IMR-90 (cell line): ENCODE measurements at regions not wholly inside any gene's neighbourhood (a gene's known extent, or its start where the extent isn't known, plus 50 kb on each side); places are given as distances from the start of the nearest gene placed in this dataset.

Source experiments
- ATAC-seq: fragments of 200-7000 bp; cut with Tn5 transposase; 2 replicates; pipeline ENCODE4 v1.9.1; 2020; ENCODE audit warnings: low read depth, mild to moderate bottlenecking, moderate library complexity
- BruUV-seq: library from RNA; stranded (reverse); fragments of 400-500 nt; replicated peaks from 2 replicates; lab custom pipeline; 2021; lab: Mats Ljungman, UMichigan
- CTCF ChIA-PET: fragments of 300-600 bp; formaldehyde crosslinking; extraction: SDS; loops from one replicate; lab custom pipeline; 2021; ENCODE audit warnings: antibody characterized with exemption; lab: Yijun Ruan, JAX
- POLR2A ChIA-PET: fragments of 300-600 bp; sonication (Branson Sonifier 250); formaldehyde crosslinking; loops from one replicate; lab custom pipeline; 2022; ENCODE audit warnings: antibody characterized with exemption; ENCODE audit not compliant: unreplicated experiment; lab: Charles Lee
- DNase-seq: peaks from one replicate; pipeline ENCODE4 v3.0.0; 2013
- H2AFZ ChIP-seq: replicated peaks from 2 replicates; pipeline ENCODE3; 2013; ENCODE audit warnings: low read length, mild to moderate bottlenecking; ENCODE audit not compliant: poor library complexity
- H2AK5ac ChIP-seq: 2 replicates; pipeline ENCODE4 v1.6.1; 2013; ENCODE audit warnings: low read depth, low read length, inconsistent platforms
- H2AK9ac ChIP-seq: replicated peaks from 2 replicates; pipeline ENCODE3; 2013; ENCODE audit warnings: mild to moderate bottlenecking, low read depth, low read length, moderate library complexity; ENCODE audit not compliant: poor library complexity
- H2BK120ac ChIP-seq: 2 replicates; pipeline ENCODE4 v1.6.1; 2013; ENCODE audit warnings: low read depth, low read length, inconsistent platforms
- H2BK15ac ChIP-seq: 3 replicates; pipeline ENCODE4 v1.6.1; 2013; ENCODE audit warnings: low read depth, low read length, inconsistent platforms
- H2BK20ac ChIP-seq: 2 replicates; pipeline ENCODE4 v1.6.1; 2013; ENCODE audit warnings: low read depth, mild to moderate bottlenecking, inconsistent platforms, low read length, moderate library complexity
- H2BK5ac ChIP-seq: 2 replicates; pipeline ENCODE4 v1.6.1; 2013; ENCODE audit warnings: mild to moderate bottlenecking, low read depth, low read length, inconsistent platforms; ENCODE audit not compliant: poor library complexity, severe bottlenecking
- H3K14ac ChIP-seq: replicated peaks from 2 replicates; pipeline ENCODE4 v1.6.1; 2013; ENCODE audit warnings: low read depth, low read length, inconsistent platforms
- H3K18ac ChIP-seq: 2 replicates; pipeline ENCODE4 v1.6.1; 2013; ENCODE audit warnings: low read depth, low read length, control low read depth
- H3K23ac ChIP-seq: 2 replicates; pipeline ENCODE4 v1.6.1; 2013; ENCODE audit warnings: low read depth, low read length, inconsistent platforms
- H3K27ac ChIP-seq: 2 replicates; pipeline ENCODE4 v1.5.1; 2013; ENCODE audit warnings: mild to moderate bottlenecking, control low read depth, low read length; ENCODE audit not compliant: insufficient read depth
- H3K27me3 ChIP-seq: 2 replicates; pipeline ENCODE4 v1.6.1; 2013; ENCODE audit warnings: low read length; ENCODE audit not compliant: control insufficient read depth, insufficient read depth
- H3K36me3 ChIP-seq: 2 replicates; pipeline ENCODE4 v1.6.1; 2013; ENCODE audit warnings: low read length, mixed read lengths; ENCODE audit not compliant: control insufficient read depth, insufficient read depth
- H3K4ac ChIP-seq: 2 replicates; pipeline ENCODE4 v1.6.1; 2013; ENCODE audit warnings: low read depth, low read length, inconsistent platforms
- H3K4me1 ChIP-seq: 2 replicates; pipeline ENCODE4 v1.6.1; 2013; ENCODE audit warnings: low read length, mixed read lengths; ENCODE audit not compliant: control insufficient read depth, insufficient read depth
- H3K4me2 ChIP-seq: 2 replicates; pipeline ENCODE4 v1.6.1; 2013; ENCODE audit warnings: low read depth, mild to moderate bottlenecking, control low read depth, low read length, moderate library complexity
- H3K4me3 ChIP-seq: 2 replicates; pipeline ENCODE4 v1.5.1; 2013; ENCODE audit warnings: low read depth, mild to moderate bottlenecking, control low read depth, low read length, moderate library complexity; ENCODE audit not compliant: insufficient read depth
- H3K56ac ChIP-seq: 2 replicates; pipeline ENCODE4 v1.6.1; 2013; ENCODE audit warnings: low read length, inconsistent platforms; ENCODE audit not compliant: insufficient read depth; ENCODE audit errors: extremely low read depth
- H3K79me1 ChIP-seq, 2 experiments: 2 replicates each; pipeline ENCODE4 v1.6.1; 2013; ENCODE audit warnings: low read length in 2 of 2, inconsistent platforms in 1 of 2, low read depth in 1 of 2
- H3K9ac ChIP-seq: 2 replicates; pipeline ENCODE4 v1.6.1; 2013; ENCODE audit warnings: low read depth, low read length, control low read depth
- H3K9me1 ChIP-seq: 2 replicates; pipeline ENCODE4 v1.6.1; 2013; ENCODE audit warnings: low read length, inconsistent platforms; ENCODE audit not compliant: insufficient read depth
- H3K9me3 ChIP-seq: 2 replicates; pipeline ENCODE4 v1.6.1; 2013; ENCODE audit warnings: low read length; ENCODE audit not compliant: control insufficient read depth, insufficient read depth
- H4K20me1 ChIP-seq: 2 replicates; pipeline ENCODE4 v1.6.1; 2013; ENCODE audit warnings: low read length, inconsistent platforms; ENCODE audit not compliant: insufficient read depth
- H4K5ac ChIP-seq: 2 replicates; pipeline ENCODE4 v1.6.1; 2013; ENCODE audit warnings: mild to moderate bottlenecking, low read depth, low read length, control low read depth
- H4K8ac ChIP-seq, 2 experiments: 2 replicates each; pipeline ENCODE4 v1.6.1; 2013; ENCODE audit warnings: low read depth in 2 of 2, low read length in 2 of 2, control low read depth in 1 of 2, inconsistent platforms in 1 of 2
- H4K91ac ChIP-seq: 2 replicates; pipeline ENCODE4 v1.6.1; 2013; ENCODE audit warnings: low read depth, low read length, inconsistent platforms; ENCODE audit not compliant: insufficient read depth
- BHLHE40 ChIP-seq: fragments of 150-350 bp; IDR thresholded peaks from 2 replicates; pipeline ENCODE4 v1.6.1; 2016; ENCODE audit warnings: mild to moderate bottlenecking, low read depth, low read length
- FOS ChIP-seq: fragments of 150-350 bp; IDR thresholded peaks from 2 replicates; pipeline ENCODE4 v1.6.1; 2016; ENCODE audit warnings: low read depth, low read length
- MAFK ChIP-seq: IDR thresholded peaks from 2 replicates; pipeline ENCODE4 v1.6.1; 2012; ENCODE audit warnings: low read depth, low read length, improper control_type of control experiment
- MXI1 ChIP-seq: IDR thresholded peaks from 2 replicates; pipeline ENCODE4 v1.6.1; 2012; ENCODE audit warnings: low read depth, mild to moderate bottlenecking, low read length, moderate library complexity, borderline replicate concordance
- NFE2L2 ChIP-seq: fragments of 150-350 bp; IDR thresholded peaks from 2 replicates; pipeline ENCODE4 v1.6.1; 2016; ENCODE audit warnings: low read depth, mild to moderate bottlenecking, low read length
- POLR2A ChIP-seq: IDR thresholded peaks from 2 replicates; pipeline ENCODE4 v1.6.1; 2012; ENCODE audit warnings: mild to moderate bottlenecking, low read depth, low read length
- RCOR1 ChIP-seq: IDR thresholded peaks from 2 replicates; pipeline ENCODE4 v1.6.1; 2012; ENCODE audit warnings: mild to moderate bottlenecking, low read length, improper control_type of control experiment; ENCODE audit not compliant: insufficient replicate concordance
- RFX5 ChIP-seq: IDR thresholded peaks from 2 replicates; pipeline ENCODE4 v1.8.0; 2012; ENCODE audit warnings: low read depth, mild to moderate bottlenecking, low read length, moderate library complexity
- SMC3 ChIP-seq: fragments of 150-350 bp; IDR thresholded peaks from 2 replicates; pipeline ENCODE4 v1.6.1; 2016; ENCODE audit warnings: low read depth, mild to moderate bottlenecking, antibody characterized with exemption, low read length, moderate library complexity
- WGBS, 2 experiments: methylation state at CpG; one replicate each; pipeline versions ENCODE4 v1.1.5 to v1.1.7; 2013; ENCODE audit warnings: missing lambda C conversion rate in 2 of 2; ENCODE audit not compliant: insufficient read length in 1 of 2; ENCODE audit errors: extremely low coverage in 2 of 2; 5-methylcytosine and 5-hydroxymethylcytosine counted together
- dilution Hi-C: fragments of 300-500 bp; cut with HindIII; formaldehyde crosslinking; loops from one replicate; pipeline ENCODE4 v1.14.3; 2018; ENCODE audit warnings: low sequenced_read_pairs; ENCODE audit not compliant: unreplicated experiment
- in situ Hi-C: fragments of 300-500 bp; cut with MboI; formaldehyde crosslinking; loops from 3 replicates; pipeline ENCODE4 v1.14.3; 2019; ENCODE audit warnings: low sequenced_read_pairs, inconsistent platforms, mixed read lengths
- intact Hi-C: fragments of 100-400 bp; cut with micrococcal nuclease; formaldehyde crosslinking; loops from 2 replicates; pipeline ENCODE4 v1.10.0; 2022
- TF ChIP-seq, protein P1 (sequence below): conservative IDR thresholded peaks from 2 replicates; pipeline ENCODE4 v1.5.1; 2012; ENCODE audit warnings: mild to moderate bottlenecking, low read depth, low read length, improper control_type of control experiment
- TF ChIP-seq, protein P2 (sequence below): fragments of 150-350 bp; IDR thresholded peaks from 2 replicates; pipeline ENCODE4 v1.6.1; 2017; ENCODE audit warnings: mild to moderate bottlenecking, antibody characterized with exemption, low read length, low read depth

DNA sequence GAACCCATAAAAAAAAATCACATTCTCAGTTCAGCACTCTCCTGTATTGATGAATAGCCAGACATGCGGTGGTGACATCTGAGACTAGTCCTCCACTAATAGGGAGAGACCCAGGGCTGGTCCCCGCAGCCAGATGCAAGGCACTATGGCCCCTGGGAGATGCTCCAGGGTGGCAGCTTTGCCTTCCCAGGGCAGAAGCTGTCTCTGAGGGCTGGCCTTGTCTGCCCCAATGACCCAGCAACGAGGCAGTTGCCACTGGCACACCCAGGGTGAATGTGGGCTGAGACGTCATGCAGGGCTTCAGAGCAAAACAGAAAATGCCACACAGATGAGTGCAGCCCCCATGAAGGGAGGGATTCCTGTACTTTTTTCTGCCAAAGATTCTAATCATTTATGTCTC, 50.1 kb upstream of the GDF10 start:
- H4K8ac ChIP-seq = no peak overlapping the region
- no peak overlapping the region for H3K4me2 ChIP-seq
- H3K27me3 ChIP-seq = peaks cover 20% of the 10 kb centered on the region
- no peak overlapping the region for H3K4me3 ChIP-seq
- 40% methylated on average over 1 of the region's 4 CpGs; no CpG with 5 or more reads in 1 of the 2 experiments for whole genome bisulfite sequencing, 2 experiments
- dilution Hi-C loops = no loop called here
- ATAC-seq (no peak), DNase-seq (no peak)
- BruUV-seq = no TSS peak
- H3K36me3 ChIP-seq = no peaks in the 10 kb centered on the region
- H3K27ac ChIP-seq = no peak overlapping the region
- H3K18ac ChIP-seq = no peak overlapping the region
- CTCF ChIA-PET = no interaction called here
- no peak overlapping the region for H2AK9ac ChIP-seq
- H3K23ac ChIP-seq = no peak overlapping the region
- POLR2A ChIA-PET = no interaction called here
- H3K4me1 ChIP-seq = peaks cover 6% of the 10 kb centered on the region; the same call in 1 of the 2 replicates
- H4K20me1 ChIP-seq = no peaks in the 10 kb centered on the region
- no peak overlapping the region for H2AK5ac ChIP-seq
- no peaks in the 10 kb centered on the region for H3K79me1 ChIP-seq
- no peak overlapping the region for H2BK20ac ChIP-seq
- no peak overlapping the region for H4K91ac ChIP-seq
- no peak overlapping the region for H2BK120ac ChIP-seq
- no peak overlapping the region for H4K5ac ChIP-seq
- H3K4ac ChIP-seq = no peak overlapping the region
- H2AFZ ChIP-seq = no peak overlapping the region
- no peak overlapping the region for H3K56ac ChIP-seq
- TF ChIP-seq BHLHE40 (no peak), RCOR1 (no peak), FOS (no peak), NFE2L2 (no peak), RFX5 (no peak), POLR2A (no peak), SMC3 (no peak), MXI1 (no peak), MAFK (no peak)
- TF ChIP-seq, protein P1, sequence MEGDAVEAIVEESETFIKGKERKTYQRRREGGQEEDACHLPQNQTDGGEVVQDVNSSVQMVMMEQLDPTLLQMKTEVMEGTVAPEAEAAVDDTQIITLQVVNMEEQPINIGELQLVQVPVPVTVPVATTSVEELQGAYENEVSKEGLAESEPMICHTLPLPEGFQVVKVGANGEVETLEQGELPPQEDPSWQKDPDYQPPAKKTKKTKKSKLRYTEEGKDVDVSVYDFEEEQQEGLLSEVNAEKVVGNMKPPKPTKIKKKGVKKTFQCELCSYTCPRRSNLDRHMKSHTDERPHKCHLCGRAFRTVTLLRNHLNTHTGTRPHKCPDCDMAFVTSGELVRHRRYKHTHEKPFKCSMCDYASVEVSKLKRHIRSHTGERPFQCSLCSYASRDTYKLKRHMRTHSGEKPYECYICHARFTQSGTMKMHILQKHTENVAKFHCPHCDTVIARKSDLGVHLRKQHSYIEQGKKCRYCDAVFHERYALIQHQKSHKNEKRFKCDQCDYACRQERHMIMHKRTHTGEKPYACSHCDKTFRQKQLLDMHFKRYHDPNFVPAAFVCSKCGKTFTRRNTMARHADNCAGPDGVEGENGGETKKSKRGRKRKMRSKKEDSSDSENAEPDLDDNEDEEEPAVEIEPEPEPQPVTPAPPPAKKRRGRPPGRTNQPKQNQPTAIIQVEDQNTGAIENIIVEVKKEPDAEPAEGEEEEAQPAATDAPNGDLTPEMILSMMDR = no peak
- TF ChIP-seq, protein P2, sequence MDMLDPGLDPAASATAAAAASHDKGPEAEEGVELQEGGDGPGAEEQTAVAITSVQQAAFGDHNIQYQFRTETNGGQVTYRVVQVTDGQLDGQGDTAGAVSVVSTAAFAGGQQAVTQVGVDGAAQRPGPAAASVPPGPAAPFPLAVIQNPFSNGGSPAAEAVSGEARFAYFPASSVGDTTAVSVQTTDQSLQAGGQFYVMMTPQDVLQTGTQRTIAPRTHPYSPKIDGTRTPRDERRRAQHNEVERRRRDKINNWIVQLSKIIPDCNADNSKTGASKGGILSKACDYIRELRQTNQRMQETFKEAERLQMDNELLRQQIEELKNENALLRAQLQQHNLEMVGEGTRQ = no peak
- no peak overlapping the region for H2BK15ac ChIP-seq
- H2BK5ac ChIP-seq = no peak overlapping the region
- H3K9ac ChIP-seq = no peak overlapping the region
- in situ Hi-C loops = no loop called here
- intact Hi-C loops = no loop called here
- H3K9me1 ChIP-seq = peaks cover 5% of the 10 kb centered on the region; the same call in 1 of the 2 replicates
- H3K14ac ChIP-seq = no peak overlapping the region
- no peaks in the 10 kb centered on the region for H3K9me3 ChIP-seq
